ENCODE measurements at regions not wholly inside any gene's neighbourhood (a gene's known extent, or its start where the extent isn't known, plus 50 kb on each side); places are given as distances from the start of the nearest gene placed in this dataset.

GRCh38 chr6:81376745-81377144 is 375.7 kb downstream of the TENT5A start:
- TF ChIP-seq SUZ12 (IDR thresholded peaks at IDR 0.05; ENCODE audit: extremely low read depth, insufficient read depth, insufficient read length): no peak
- TF ChIP-seq YY1 (IDR thresholded peaks at IDR 0.05; ENCODE audit: insufficient read depth, insufficient read length): no peak
- TF ChIP-seq ZNF274 (IDR thresholded peaks at IDR 0.05; ENCODE audit: low read depth, low read length): no peak

Data from NT2/D1 (cell line).